ENCODE measurements at regions not wholly inside any gene's neighbourhood (a gene's known extent, or its start where the extent isn't known, plus 50 kb on each side); places are given as distances from the start of the nearest gene placed in this dataset.
"Not testable (repeated sequence)": the region's sequence is repeated elsewhere in the genome, so short reads cannot be mapped to it uniquely, and the experiment has no call there.

- no peak for ATAC-seq
- Mint-ChIP-seq H3K36me3 (no peaks in the 10 kb centered on the region), H3K27ac (no peak overlapping the region), H3K9me3 (no peaks in the 10 kb centered on the region)
- no peak for DNase-seq (ENCODE audit: low spot score in 2 of 2)
These were observed 397.5 kb downstream of the DTWD2 start for GRCh38 chr5:118590806-118591205.

GRCh38 chr5:118580949-118581348 lies 407.4 kb downstream of the DTWD2 start:
- DNase-seq (ENCODE audit: low spot score in 2 of 2) (no peak), ATAC-seq (no peak)
- no peak overlapping the region for H3K27ac Mint-ChIP-seq
- H3K36me3 Mint-ChIP-seq = no peaks in the 10 kb centered on the region
- H3K9me3 Mint-ChIP-seq = no peaks in the 10 kb centered on the region

GRCh38 chr5:118578093-118578492 lies 410.3 kb downstream of the DTWD2 start:
- ATAC-seq (no peak), DNase-seq (ENCODE audit: low spot score in 2 of 2) (no peak)
- no peak overlapping the region for H3K27ac Mint-ChIP-seq
- no peaks in the 10 kb centered on the region for H3K36me3 Mint-ChIP-seq
- no peaks in the 10 kb centered on the region for H3K9me3 Mint-ChIP-seq

- ATAC-seq (no peak), DNase-seq (ENCODE audit: low spot score in 2 of 2) (no peak)
- no peaks in the 10 kb centered on the region for H3K36me3 Mint-ChIP-seq
- H3K9me3 Mint-ChIP-seq = no peaks in the 10 kb centered on the region
- no peak overlapping the region for H3K27ac Mint-ChIP-seq
These were observed 410.7 kb downstream of the DTWD2 start for GRCh38 chr5:118577621-118578020.

- not testable (repeated sequence) for ATAC-seq; H3K36me3 Mint-ChIP-seq; H3K27ac Mint-ChIP-seq; H3K9me3 Mint-ChIP-seq; DNase-seq (ENCODE audit: low spot score in 2 of 2)
These were observed 418.1 kb downstream of the DTWD2 start for GRCh38 chr5:118570276-118570675.

GRCh38 chr5:118569596-118569995 lies 418.8 kb downstream of the DTWD2 start:
- ATAC-seq; H3K36me3 Mint-ChIP-seq; DNase-seq (ENCODE audit: low spot score in 2 of 2); H3K9me3 Mint-ChIP-seq; H3K27ac Mint-ChIP-seq: not testable (repeated sequence)

DNA sequence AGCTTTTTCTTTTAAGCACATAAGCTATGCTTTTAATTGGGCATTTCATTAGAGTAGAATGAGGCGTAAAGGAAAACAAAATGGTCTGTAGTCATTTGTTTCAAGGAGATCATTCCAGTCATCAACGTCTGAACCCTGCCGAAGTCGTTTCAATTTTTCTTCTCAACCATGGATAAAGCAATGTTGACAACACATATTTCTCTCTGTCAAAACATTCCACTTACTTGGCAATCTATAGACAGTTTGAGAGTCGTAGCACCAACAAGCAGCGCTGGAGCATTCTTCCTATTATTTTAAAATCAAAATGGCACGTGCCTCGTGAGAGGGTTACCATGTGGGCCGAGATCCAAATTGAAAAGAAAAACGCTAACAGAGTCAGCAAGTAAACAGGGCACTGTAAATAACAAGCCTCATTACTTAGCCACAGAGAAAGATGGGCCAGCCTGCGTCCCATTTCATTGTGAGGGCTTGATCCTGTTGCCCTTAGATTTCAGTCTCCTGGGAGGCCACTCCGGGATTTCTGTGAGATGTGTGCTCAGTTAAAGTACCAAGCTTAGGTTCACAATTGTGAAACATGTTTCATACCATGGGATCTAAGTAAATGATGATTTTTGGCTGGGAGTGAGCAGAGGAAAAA lies 422.9 kb downstream of the DTWD2 start:
- ATAC-seq = no peak
- no peak overlapping the region for H3K27ac Mint-ChIP-seq
- H3K36me3 Mint-ChIP-seq = no peaks in the 10 kb centered on the region
- peaks cover 0 to 6% of the 10 kb centered on the region in 2 donors for H3K9me3 Mint-ChIP-seq
- no peak for DNase-seq (ENCODE audit: low spot score in 2 of 2)

DNA sequence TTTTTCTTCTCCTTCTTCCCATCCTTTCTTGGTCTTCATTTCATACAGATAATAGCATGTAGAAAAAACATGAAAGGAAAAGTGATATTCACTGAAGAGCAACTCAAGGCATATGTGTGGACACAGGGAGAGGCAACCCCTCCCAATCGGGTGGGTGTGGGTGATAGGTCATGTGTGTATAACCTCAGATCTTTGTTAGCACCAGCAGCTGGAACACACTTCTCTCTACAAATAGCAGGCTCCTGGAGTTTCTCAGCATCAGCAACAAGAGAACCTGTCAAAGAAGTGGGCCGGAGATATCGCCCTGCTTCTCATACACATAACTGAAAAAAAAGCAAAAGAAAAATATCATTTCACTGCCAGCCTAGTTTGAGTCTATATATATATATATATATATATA lies 426.4 kb downstream of the DTWD2 start:
- ATAC-seq (no peak), DNase-seq (ENCODE audit: low spot score in 2 of 2) (no peak)
- no peak overlapping the region for H3K27ac Mint-ChIP-seq
- no peaks in the 10 kb centered on the region for H3K36me3 Mint-ChIP-seq
- H3K9me3 Mint-ChIP-seq = no peaks in the 10 kb centered on the region

DNA sequence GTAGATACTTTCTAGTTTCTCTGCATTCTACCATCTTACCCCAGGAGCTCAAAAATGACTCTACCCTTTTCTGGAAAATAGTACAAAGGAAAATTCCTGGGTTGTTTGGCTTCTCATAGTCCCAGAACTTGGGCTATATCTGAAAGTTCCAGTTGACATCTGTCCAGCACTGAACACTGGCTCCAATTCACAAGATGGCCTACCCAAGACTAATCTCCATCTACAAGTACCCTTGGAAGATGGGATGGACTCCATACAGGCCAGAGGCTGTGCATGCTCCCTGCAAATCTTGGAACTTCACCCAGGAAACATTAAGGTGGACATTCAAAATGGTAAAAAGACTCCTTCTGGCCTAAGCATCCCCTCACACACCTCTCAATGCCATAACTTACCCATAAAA lies 427.1 kb downstream of the DTWD2 start:
- no peaks in the 10 kb centered on the region for H3K36me3 Mint-ChIP-seq
- no peaks in the 10 kb centered on the region for H3K9me3 Mint-ChIP-seq
- H3K27ac Mint-ChIP-seq = no peak overlapping the region
- ATAC-seq (no peak), DNase-seq (ENCODE audit: low spot score in 2 of 2) (no peak)

DNA sequence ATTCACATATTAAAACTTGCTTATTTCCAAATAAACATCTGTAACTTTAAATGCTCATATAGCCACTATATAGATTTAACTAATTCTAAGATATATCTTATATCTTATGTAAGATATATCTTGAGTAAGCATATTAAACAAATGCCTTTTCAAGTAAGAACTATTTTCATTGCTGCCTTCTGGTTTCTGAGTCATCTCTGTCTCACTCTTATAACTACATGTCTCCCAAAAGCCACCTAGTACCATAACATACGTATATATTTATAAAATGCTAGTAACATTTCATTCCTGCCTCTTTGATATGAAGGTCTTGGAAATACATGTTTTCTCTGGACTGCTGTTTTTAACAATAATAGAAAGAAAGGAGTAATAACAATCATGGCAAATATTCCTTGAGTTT lies 429.5 kb downstream of the DTWD2 start:
- Mint-ChIP-seq H3K36me3 (no peaks in the 10 kb centered on the region), H3K27ac (no peak overlapping the region), H3K9me3 (no peaks in the 10 kb centered on the region)
- DNase-seq (ENCODE audit: low spot score in 2 of 2) (no peak), ATAC-seq (no peak)

DNA sequence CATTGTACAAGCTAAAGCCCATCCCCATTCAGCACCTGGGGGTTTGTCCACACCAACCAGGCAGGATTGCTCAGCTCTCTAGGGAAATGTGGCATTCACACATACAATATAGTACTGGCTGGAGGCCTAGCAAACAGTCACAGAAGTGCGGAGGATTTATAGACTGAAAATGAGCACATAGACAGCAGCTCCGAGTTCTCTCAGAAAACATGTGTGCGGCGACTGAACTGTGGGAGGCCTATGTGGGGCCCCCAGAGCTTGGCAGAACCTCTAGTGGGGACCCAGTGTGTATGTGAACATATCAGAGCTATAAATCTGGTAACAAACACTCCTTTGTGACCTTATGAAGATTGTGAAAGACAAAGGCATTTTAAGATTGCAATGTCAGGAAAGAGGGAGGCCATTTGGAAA lies 431.1 kb downstream of the DTWD2 start:
- ATAC-seq (no peak), DNase-seq (ENCODE audit: low spot score in 2 of 2) (no peak)
- Mint-ChIP-seq H3K36me3 (no peaks in the 10 kb centered on the region), H3K27ac (no peak overlapping the region), H3K9me3 (no peaks in the 10 kb centered on the region)

GRCh38 chr5:118556792-118557191 lies 431.6 kb downstream of the DTWD2 start:
- ATAC-seq = no peak
- DNase-seq (ENCODE audit: low spot score in 2 of 2) = no peak
- no peak overlapping the region for H3K27ac Mint-ChIP-seq
- no peaks in the 10 kb centered on the region for H3K36me3 Mint-ChIP-seq
- H3K9me3 Mint-ChIP-seq = no peaks in the 10 kb centered on the region

DNA sequence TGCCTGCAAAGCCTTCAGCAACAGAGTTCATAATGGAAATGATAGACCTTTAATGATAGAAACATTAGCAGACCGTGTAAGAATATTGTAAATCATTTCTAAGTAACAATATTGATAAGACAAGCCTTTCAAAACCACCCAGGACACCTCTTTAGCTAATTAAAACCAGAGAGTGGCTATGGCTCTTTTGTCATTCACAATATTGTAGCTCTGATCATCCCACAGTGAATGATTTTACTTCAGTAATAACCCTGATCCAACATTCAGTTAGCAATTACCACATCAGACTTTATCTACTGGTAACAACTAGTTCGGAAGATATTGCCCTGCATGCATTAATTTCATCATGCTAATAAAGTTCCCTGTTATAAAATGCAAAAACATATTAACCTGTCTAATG lies 432.6 kb downstream of the DTWD2 start:
- H3K36me3 Mint-ChIP-seq = no peaks in the 10 kb centered on the region
- no peak for ATAC-seq
- H3K27ac Mint-ChIP-seq = no peak overlapping the region
- no peak for DNase-seq (ENCODE audit: low spot score in 2 of 2)
- H3K9me3 Mint-ChIP-seq = no peaks in the 10 kb centered on the region

DNA sequence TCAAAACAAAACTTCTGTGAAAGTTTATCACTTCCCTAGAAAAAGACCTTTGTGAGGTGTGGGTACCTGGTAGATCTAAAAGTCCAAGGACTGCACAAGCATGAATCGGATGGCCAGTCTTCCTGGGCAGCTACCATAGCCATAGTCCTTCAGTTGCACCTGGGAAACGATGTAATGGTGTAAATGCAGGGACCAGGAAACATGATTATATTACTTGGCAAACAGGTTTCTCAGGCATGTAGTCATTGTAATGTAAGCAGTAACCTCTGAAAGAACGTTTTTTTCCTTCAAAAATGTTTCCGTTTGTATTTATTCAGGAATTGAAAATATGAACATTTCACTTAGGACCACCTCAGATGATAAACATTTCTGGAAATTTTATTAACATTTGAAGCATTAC lies 433.4 kb downstream of the DTWD2 start:
- no peaks in the 10 kb centered on the region for H3K36me3 Mint-ChIP-seq
- no peak for ATAC-seq
- DNase-seq (ENCODE audit: low spot score in 2 of 2) = no peak
- no peaks in the 10 kb centered on the region for H3K9me3 Mint-ChIP-seq
- no peak overlapping the region for H3K27ac Mint-ChIP-seq

GRCh38 chr5:118554241-118554640 lies 434.1 kb downstream of the DTWD2 start:
- no peak for ATAC-seq
- H3K27ac Mint-ChIP-seq = no peak overlapping the region
- no peaks in the 10 kb centered on the region for H3K9me3 Mint-ChIP-seq
- H3K36me3 Mint-ChIP-seq = no peaks in the 10 kb centered on the region
- DNase-seq (ENCODE audit: low spot score in 2 of 2) = no peak

- no peak overlapping the region for H3K27ac Mint-ChIP-seq
- no peaks in the 10 kb centered on the region for H3K36me3 Mint-ChIP-seq
- DNase-seq (ENCODE audit: low spot score in 2 of 2) (no peak), ATAC-seq (no peak)
- H3K9me3 Mint-ChIP-seq = no peaks in the 10 kb centered on the region
These were observed 434.7 kb downstream of the DTWD2 start for GRCh38 chr5:118553662-118554061.

DNA sequence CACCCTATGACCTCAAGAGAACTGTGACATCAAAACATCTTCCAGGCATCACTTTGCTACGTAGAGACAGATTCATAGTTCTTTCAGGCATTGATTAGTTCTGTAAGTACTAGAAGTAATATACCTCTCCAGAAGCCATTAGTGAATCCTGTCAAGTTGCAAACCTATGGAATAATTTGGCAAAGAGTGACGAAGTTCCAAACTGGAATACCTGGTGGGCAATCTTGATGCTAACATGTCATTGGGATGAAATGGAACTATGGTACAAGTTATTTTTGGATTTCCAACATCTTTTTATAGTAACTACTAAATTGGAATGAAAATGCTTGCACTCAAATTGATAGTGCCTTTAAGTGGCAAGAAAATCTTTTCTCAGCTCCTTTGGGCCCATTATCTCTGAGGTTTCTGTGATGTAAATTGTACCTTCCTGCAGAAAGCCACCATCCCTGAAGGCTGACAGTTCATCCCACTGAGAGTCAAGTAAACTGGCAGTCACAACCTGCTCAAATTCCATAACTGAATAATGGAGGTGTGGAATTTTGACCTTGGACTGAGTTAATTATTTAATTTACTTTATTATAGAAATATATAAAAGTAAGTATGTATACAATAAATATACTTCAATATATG lies 435.5 kb downstream of the DTWD2 start:
- DNase-seq (ENCODE audit: low spot score in 2 of 2) = no peak
- Mint-ChIP-seq H3K36me3 (no peaks in the 10 kb centered on the region), H3K9me3 (no peaks in the 10 kb centered on the region), H3K27ac (no peak overlapping the region)
- ATAC-seq = no peak

DNA sequence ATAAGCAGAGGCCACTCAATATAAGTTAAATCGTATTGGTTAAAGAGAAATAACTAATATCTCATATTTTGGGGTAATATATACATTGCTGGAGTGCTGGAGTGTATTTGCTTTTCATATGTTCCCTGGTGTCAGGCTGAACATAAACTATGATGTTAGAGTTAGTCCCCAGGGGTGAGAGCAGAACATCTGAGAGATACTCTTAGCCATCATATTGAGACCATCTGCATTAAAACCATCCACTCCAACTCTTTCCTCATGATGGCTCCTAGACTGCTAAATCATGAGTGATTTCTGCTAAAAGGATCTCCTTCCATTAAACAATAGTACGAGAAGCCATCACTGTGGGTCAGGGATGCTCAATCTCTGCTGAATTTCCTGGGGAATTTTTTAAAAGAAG lies 436.2 kb downstream of the DTWD2 start:
- DNase-seq (ENCODE audit: low spot score in 2 of 2) = no peak
- H3K36me3 Mint-ChIP-seq = no peaks in the 10 kb centered on the region
- no peak for ATAC-seq
- no peaks in the 10 kb centered on the region for H3K9me3 Mint-ChIP-seq
- H3K27ac Mint-ChIP-seq = no peak overlapping the region

Data from activated naive CD4-positive, alpha-beta T cell treated with anti-CD3 and anti-CD28 coated beads, Interleukin-2, amount 50 U/mL, for 72 hours (primary cell).